Neural cell (in vitro differentiated cells): ENCODE measurements at regions not wholly inside any gene's neighbourhood (a gene's known extent, or its start where the extent isn't known, plus 50 kb on each side); places are given as distances from the start of the nearest gene placed in this dataset.

Experiments used
- H2AFZ ChIP-seq: fragments of 200-600, 300-800 bp; sonication (generic), shearing (Covaris generic); 2 replicates; pipeline ENCODE4 v1.6.0; 2014; ENCODE audit warnings: low read depth, mild to moderate bottlenecking, antibody characterized with exemption, low read length, moderate library complexity
- H3F3A ChIP-seq: fragments of 200-600 bp; shearing (Covaris generic); 2 replicates; pipeline ENCODE4 v1.6.1; 2016; ENCODE audit warnings: mild to moderate bottlenecking, moderate library complexity, mixed read lengths, antibody characterized with exemption, low read length; ENCODE audit not compliant: insufficient read depth, poor library complexity, severe bottlenecking
- H3K27ac ChIP-seq: fragments of 200-600, 300-800 bp; sonication (generic), shearing (Covaris generic); 2 replicates; pipeline ENCODE4 v1.5.1; 2014; ENCODE audit warnings: mild to moderate bottlenecking, low read length, moderate library complexity
- H3K27me3 ChIP-seq: fragments of 300-800, 200-600 bp; sonication (generic), shearing (Covaris generic); 2 replicates; pipeline ENCODE4 v1.6.0; 2014; ENCODE audit warnings: mild to moderate bottlenecking, low read depth, low read length, moderate library complexity; ENCODE audit not compliant: insufficient read depth
- H3K36me3 ChIP-seq: fragments of 300-800, 200-600 bp; sonication (generic), shearing (Covaris generic); 2 replicates; pipeline ENCODE4 v1.5.1; 2014; ENCODE audit warnings: mild to moderate bottlenecking, antibody characterized with exemption, low read length, moderate library complexity; ENCODE audit not compliant: insufficient read depth
- H3K4me2 ChIP-seq: fragments of 300-800, 200-600 bp; sonication (generic), shearing (Covaris generic); 2 replicates; pipeline ENCODE4 v1.6.0; 2014; ENCODE audit warnings: mild to moderate bottlenecking, low read length
- H3K4me3 ChIP-seq: fragments of 300-800, 200-600 bp; sonication (generic), shearing (Covaris generic); 2 replicates; pipeline ENCODE4 v1.5.1; 2014; ENCODE audit warnings: mild to moderate bottlenecking, low read length, moderate library complexity
- H3K79me2 ChIP-seq: fragments of 200-600 bp; shearing (Covaris generic); replicated peaks from 2 replicates; pipeline ENCODE4 v1.6.0; 2014; ENCODE audit warnings: mild to moderate bottlenecking, low read length, moderate library complexity; ENCODE audit not compliant: insufficient read depth
- H3K9ac ChIP-seq: fragments of 300-800, 200-600 bp; sonication (generic), shearing (Covaris generic); 2 replicates; pipeline ENCODE4 v1.6.1; 2016; ENCODE audit warnings: mild to moderate bottlenecking, low read length, mixed read lengths
- H3K9me2 ChIP-seq: fragments of 200-600 bp; shearing (Covaris generic); 2 replicates; pipeline ENCODE4 v1.6.1; 2016; ENCODE audit warnings: mild to moderate bottlenecking, low read length, mixed read lengths; ENCODE audit not compliant: insufficient read depth
- H3K9me3 ChIP-seq: fragments of 200-600, 300-800 bp; sonication (generic), shearing (Covaris generic); 2 replicates; pipeline ENCODE4 v1.6.1; 2016; ENCODE audit warnings: mild to moderate bottlenecking, mixed run types, low read length, moderate library complexity, mixed read lengths
- H4K20me1 ChIP-seq: fragments of 200-600 bp; shearing (Covaris generic); 2 replicates; pipeline ENCODE4 v1.6.1; 2016; ENCODE audit warnings: mild to moderate bottlenecking, mixed run types; ENCODE audit not compliant: insufficient read depth
- CTCF ChIP-seq: fragments of 450-650 bp; IDR thresholded peaks from 2 replicates; pipeline ENCODE4 v1.5.1; 2014; ENCODE audit warnings: antibody characterized with exemption, mild to moderate bottlenecking, moderate library complexity; ENCODE audit not compliant: poor library complexity, severe bottlenecking
- EP300 ChIP-seq: fragments of 450-650 bp; conservative IDR thresholded peaks from 2 replicates; pipeline ENCODE4 v1.6.1; 2014; ENCODE audit warnings: antibody characterized with exemption, mild to moderate bottlenecking, moderate library complexity; ENCODE audit not compliant: poor library complexity, severe bottlenecking
- EZH2 ChIP-seq: fragments of 200-600, 300-800 bp; shearing (Covaris generic), sonication (generic); IDR thresholded peaks from 2 replicates; pipeline ENCODE4 v1.6.1; 2014; ENCODE audit warnings: antibody characterized with exemption, low read length, borderline replicate concordance, mild to moderate bottlenecking; ENCODE audit not compliant: insufficient read depth, poor library complexity, severe bottlenecking
- MXI1 ChIP-seq: fragments of 450-650 bp; conservative IDR thresholded peaks from 2 replicates; pipeline ENCODE4 v1.6.1; 2014; ENCODE audit warnings: antibody characterized with exemption, mild to moderate bottlenecking; ENCODE audit not compliant: poor library complexity, severe bottlenecking
- POLR2AphosphoS5 ChIP-seq: IDR thresholded peaks from 2 replicates; pipeline ENCODE4 v1.6.1; 2012
- RAD21 ChIP-seq: fragments of 450-650 bp; conservative IDR thresholded peaks from 2 replicates; pipeline ENCODE4 v1.6.1; 2014; ENCODE audit warnings: antibody characterized with exemption, mild to moderate bottlenecking, moderate library complexity
- REST ChIP-seq: IDR thresholded peaks from 2 replicates; pipeline ENCODE4 v1.6.1; 2012; ENCODE audit warnings: borderline replicate concordance
- SMC3 ChIP-seq: fragments of 450-650 bp; conservative IDR thresholded peaks from 2 replicates; pipeline ENCODE4 v1.6.1; 2014; ENCODE audit warnings: antibody characterized with exemption, mild to moderate bottlenecking, moderate library complexity; ENCODE audit not compliant: poor library complexity
- TAF1 ChIP-seq: IDR thresholded peaks from 2 replicates; pipeline ENCODE4 v1.6.1; 2012; ENCODE audit warnings: low read depth

GRCh38 chr10:130658687-130659290 is 522.6 kb downstream of the GLRX3 start:
- TF ChIP-seq EP300 (no peak), CTCF (no peak), REST (no peak), EZH2 (no peak), SMC3 (no peak), MXI1 (no peak), RAD21 (no peak), POLR2AphosphoS5 (no peak), TAF1 (no peak)
- no peaks in the 10 kb centered on the region for H3K36me3 ChIP-seq

GRCh38 chr10:130659528-130659927 is 523.3 kb downstream of the GLRX3 start:
- Histone ChIP-seq H3K27me3 (no peaks in the 10 kb centered on the region), H3K9ac (no peak overlapping the region), H3K9me2 (no peaks in the 10 kb centered on the region), H3K27ac (no peak overlapping the region), H2AFZ (no peak overlapping the region), H4K20me1 (no peaks in the 10 kb centered on the region), H3K79me2 (no peaks in the 10 kb centered on the region), H3F3A (no peaks in the 10 kb centered on the region), H3K9me3 (no peaks in the 10 kb centered on the region), H3K4me2 (no peak overlapping the region), H3K36me3 (no peaks in the 10 kb centered on the region), H3K4me3 (no peak overlapping the region)
- no peak for TF ChIP-seq POLR2AphosphoS5
- no peak for TF ChIP-seq RAD21
- TF ChIP-seq REST, result no peak
- no peak for TF ChIP-seq CTCF
- no peak for TF ChIP-seq EP300
- no peak for TF ChIP-seq SMC3
- TF ChIP-seq EZH2, result no peak
- TF ChIP-seq TAF1, result no peak
- no peak for TF ChIP-seq MXI1

More at GRCh38 chr10:130658687-130659290, 522.6 kb downstream of the GLRX3 start:
- Histone ChIP-seq H3K27me3 (no peaks in the 10 kb centered on the region), H4K20me1 (no peaks in the 10 kb centered on the region), H3K4me2 (no peak overlapping the region), H3F3A (no peaks in the 10 kb centered on the region), H3K79me2 (no peaks in the 10 kb centered on the region), H2AFZ (no peak overlapping the region), H3K4me3 (no peak overlapping the region), H3K27ac (no peak overlapping the region), H3K9me3 (no peaks in the 10 kb centered on the region), H3K9ac (no peak overlapping the region), H3K9me2 (no peaks in the 10 kb centered on the region)
